ENCODE measurements at regions not wholly inside any gene's neighbourhood (a gene's known extent, or its start where the extent isn't known, plus 50 kb on each side); places are given as distances from the start of the nearest gene placed in this dataset.

DNA sequence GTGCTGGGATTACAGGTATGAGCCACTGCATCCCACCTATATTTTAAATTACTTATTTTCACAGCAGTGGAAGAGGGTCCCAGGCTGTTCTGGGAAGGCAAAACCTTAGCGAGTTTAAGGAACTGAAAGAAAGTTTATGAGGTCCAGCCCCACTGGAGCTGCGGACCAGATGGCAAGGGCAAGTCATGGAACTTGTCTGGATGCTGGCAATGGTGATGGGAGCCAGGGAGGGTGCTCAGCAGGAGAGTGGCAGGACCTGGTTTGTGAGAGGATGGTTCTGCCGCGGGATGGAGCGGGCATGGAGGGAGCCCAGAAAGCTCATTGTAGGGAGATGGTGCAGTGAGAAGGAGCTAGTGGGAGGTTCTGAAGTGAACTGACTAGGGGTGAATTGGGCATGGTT, 50.6 kb upstream of the SLC45A1 start:
- no peak overlapping the region for H3K27ac Mint-ChIP-seq
- ChIA-PET CTCF (no interaction called here), POLR2A (no interaction called here)

DNA sequence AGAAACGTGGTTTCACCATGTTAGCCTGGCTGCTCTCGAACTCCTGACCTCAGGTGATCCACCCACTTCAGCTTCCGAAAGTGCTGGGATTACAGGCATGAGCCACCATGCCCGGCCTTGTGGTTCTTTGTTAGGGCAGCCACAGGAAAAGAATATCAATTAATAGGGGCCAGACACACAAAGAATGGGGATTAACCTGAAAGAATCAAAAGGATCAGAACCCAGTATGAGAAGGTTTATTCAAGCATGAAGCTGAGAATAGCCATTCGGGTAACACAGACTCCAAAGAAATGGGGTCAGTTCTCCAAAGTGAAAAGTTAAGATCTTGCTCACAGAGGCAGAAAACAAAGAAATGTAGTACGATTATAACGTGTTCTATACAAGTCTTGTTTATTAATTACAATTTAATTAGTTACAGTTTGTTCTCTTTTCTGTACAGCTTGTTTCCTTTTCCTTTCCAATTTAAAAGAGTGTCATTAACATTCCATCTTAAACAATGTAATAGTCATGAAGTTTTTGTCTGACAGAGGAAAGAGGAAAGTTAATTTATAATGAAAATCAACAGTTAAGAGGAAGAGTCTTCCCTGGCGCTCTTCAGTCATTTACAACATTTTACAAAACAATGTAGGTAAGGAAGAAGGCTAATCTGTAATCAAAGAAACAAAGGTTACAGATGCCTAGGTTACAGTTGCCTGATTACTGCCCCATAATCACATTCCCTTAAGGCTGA, 51.3 kb upstream of the SLC45A1 start:
- Mint-ChIP-seq H3K9me3 (no peaks in the 10 kb centered on the region), H3K27me3 (peaks cover 8% of the 10 kb centered on the region), H3K36me3 (ENCODE audit: low read depth) (no peaks in the 10 kb centered on the region), H3K4me3 (no peak overlapping the region), H3K27ac (no peak overlapping the region), H3K4me1 (no peaks in the 10 kb centered on the region)
- ChIA-PET CTCF (interaction anchor here (0.6 kb wide), 2 partner anchors 119 to 181 kb away, joined by 3 read pairs; no protein-coding TSS in a partner anchor), POLR2A (no interaction called here)
- DNase-seq: no peak

More for the DNA sequence above, 50.6 kb upstream of the SLC45A1 start:
- H3K36me3 Mint-ChIP-seq (ENCODE audit: low read depth): no peaks in the 10 kb centered on the region
- no peaks in the 10 kb centered on the region for H3K9me3 Mint-ChIP-seq
- peaks cover 8% of the 10 kb centered on the region for H3K27me3 Mint-ChIP-seq
- H3K4me3 Mint-ChIP-seq: no peak overlapping the region
- no peak for DNase-seq
- no peaks in the 10 kb centered on the region for H3K4me1 Mint-ChIP-seq

- Mint-ChIP-seq H3K27me3 (peaks cover 13% of the 10 kb centered on the region), H3K36me3 (ENCODE audit: low read depth) (no peaks in the 10 kb centered on the region), H3K4me1 (no peaks in the 10 kb centered on the region), H3K27ac (no peak overlapping the region), H3K4me3 (no peak overlapping the region), H3K9me3 (no peaks in the 10 kb centered on the region)
- CTCF ChIA-PET: no interaction called here
- no peak for DNase-seq
- POLR2A ChIA-PET: no interaction called here
Measured at GRCh38 chr1:8263791-8264190, 54.1 kb upstream of the SLC45A1 start.

GRCh38 chr1:8261398-8261762, 56.5 kb upstream of the SLC45A1 start:
- ChIA-PET CTCF (no interaction called here), POLR2A (no interaction called here)
- Mint-ChIP-seq H3K27ac (no peak overlapping the region), H3K4me1 (no peaks in the 10 kb centered on the region), H3K36me3 (ENCODE audit: low read depth) (no peaks in the 10 kb centered on the region), H3K27me3 (peaks cover 9% of the 10 kb centered on the region), H3K9me3 (no peaks in the 10 kb centered on the region), H3K4me3 (no peak overlapping the region)
- DNase-seq: no peak

DNA sequence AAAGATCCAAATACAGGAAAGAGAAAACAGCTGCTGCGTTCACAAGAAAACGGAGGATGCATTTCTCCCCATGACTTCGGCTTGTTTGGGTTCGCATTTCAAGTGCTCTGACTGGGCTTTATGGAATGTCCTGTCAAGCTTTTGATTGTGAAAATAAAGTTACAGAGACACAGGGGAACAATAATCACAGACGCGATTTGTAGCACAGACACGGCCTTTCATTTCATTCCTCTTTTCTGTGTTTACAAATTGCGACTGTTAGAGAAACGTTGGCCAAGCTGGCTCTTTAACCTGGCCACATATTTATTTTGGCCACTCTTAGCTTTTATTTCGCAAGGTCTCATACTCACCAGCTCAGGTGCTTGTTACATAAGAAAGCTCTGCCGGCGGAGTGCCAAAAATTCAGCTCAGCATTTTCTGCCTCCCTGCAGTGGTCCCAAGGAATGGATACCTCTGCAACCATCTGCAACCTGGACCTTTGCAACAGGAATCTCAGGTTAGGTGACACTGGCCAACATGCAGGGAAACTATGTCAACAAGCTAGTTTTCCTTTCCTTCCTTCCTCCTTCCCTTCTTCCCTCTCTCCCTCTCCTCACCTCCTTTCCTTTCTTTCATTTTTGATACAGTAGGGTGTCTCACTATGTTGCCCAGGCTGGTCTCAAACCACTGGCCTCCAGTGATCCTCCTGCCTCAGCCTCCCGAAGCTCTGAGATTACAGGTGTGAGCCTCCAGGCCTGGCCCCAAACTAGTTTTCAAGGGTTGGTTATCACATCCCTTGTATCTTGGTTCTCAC, 58.2 kb upstream of the SLC45A1 start:
- POLR2A ChIA-PET: no interaction called here
- Mint-ChIP-seq H3K9me3 (no peaks in the 10 kb centered on the region), H3K4me3 (no peak overlapping the region), H3K27ac (no peak overlapping the region), H3K27me3 (peaks cover 9% of the 10 kb centered on the region), H3K4me1 (no peaks in the 10 kb centered on the region), H3K36me3 (ENCODE audit: low read depth) (no peaks in the 10 kb centered on the region)
- no peak for DNase-seq
- CTCF ChIA-PET: no interaction called here

DNA sequence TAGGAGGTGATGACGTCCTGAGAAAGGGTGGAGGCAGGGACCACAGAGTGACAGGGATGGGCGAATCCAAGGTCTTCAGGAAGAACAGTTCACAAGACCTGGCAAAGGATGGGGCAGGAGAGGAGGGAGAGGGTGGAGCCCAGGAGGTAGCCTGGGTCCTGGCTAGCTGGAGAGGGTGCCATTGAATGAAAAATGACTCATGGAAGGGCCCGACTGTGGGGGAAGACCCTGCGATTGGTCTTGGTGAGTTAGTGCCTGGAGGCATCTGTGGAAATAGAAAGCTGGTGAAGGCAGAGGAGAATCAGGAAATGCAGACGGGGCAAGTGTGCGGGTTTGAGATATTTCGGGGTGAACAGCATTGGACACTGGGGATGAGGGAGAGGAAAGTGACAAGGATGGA, 60.3 kb upstream of the SLC45A1 start:
- CTCF ChIA-PET: no interaction called here
- Mint-ChIP-seq H3K4me3 (no peak overlapping the region), H3K27ac (no peak overlapping the region), H3K9me3 (no peaks in the 10 kb centered on the region), H3K27me3 (peaks cover 9% of the 10 kb centered on the region), H3K36me3 (ENCODE audit: low read depth) (no peaks in the 10 kb centered on the region), H3K4me1 (no peaks in the 10 kb centered on the region)
- DNase-seq: no peak
- POLR2A ChIA-PET: no interaction called here

GRCh38 chr1:8256321-8256720, 61.6 kb upstream of the SLC45A1 start:
- CTCF ChIA-PET: no interaction called here
- Mint-ChIP-seq H3K27ac (no peak overlapping the region), H3K27me3 (peaks cover 8% of the 10 kb centered on the region), H3K4me1 (no peaks in the 10 kb centered on the region), H3K9me3 (no peaks in the 10 kb centered on the region), H3K36me3 (ENCODE audit: low read depth) (no peaks in the 10 kb centered on the region), H3K4me3 (no peak overlapping the region)
- DNase-seq: no peak
- POLR2A ChIA-PET: no interaction called here

GRCh38 chr1:8255712-8256111, 62.2 kb upstream of the SLC45A1 start:
- H3K27ac Mint-ChIP-seq: no peak overlapping the region
- DNase-seq: no peak
- no peaks in the 10 kb centered on the region for H3K9me3 Mint-ChIP-seq
- ChIA-PET CTCF (no interaction called here), POLR2A (no interaction called here)
- no peaks in the 10 kb centered on the region for H3K36me3 Mint-ChIP-seq (ENCODE audit: low read depth)
- H3K4me1 Mint-ChIP-seq: no peaks in the 10 kb centered on the region
- no peak overlapping the region for H3K4me3 Mint-ChIP-seq
- H3K27me3 Mint-ChIP-seq: peaks cover 6% of the 10 kb centered on the region

DNA sequence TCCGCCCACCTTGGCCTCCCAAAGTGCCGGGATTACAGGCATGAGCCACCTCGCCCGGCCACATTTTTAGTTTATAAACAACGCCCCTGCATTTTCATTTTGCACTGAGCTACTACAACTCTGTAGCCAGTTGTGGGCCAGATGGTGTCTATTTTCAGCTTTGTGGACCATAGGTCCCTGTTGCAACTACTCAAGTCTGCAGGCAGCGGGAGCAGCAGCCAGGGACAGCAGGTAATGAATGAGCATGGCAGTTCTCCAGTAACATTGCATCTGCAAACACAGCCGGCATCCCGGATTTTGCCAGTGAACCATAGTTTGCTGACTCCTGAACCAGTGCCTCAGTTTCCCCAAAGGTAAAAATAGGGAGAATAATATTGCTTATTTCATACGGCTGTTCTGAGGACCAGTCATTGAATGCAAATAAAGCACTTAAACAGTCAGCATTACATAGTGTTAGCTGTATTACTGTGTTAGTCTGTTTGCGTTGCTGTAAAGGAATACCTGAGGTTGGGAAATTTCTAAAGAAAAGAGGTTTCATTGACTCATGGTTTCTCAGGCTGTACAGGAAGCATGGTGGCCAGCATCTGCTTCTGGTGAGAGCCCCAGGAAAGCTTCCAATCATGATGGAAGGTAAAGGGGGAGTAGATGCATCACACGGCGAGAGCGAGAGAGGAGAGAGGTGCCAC, 65.5 kb upstream of the SLC45A1 start:
- CTCF ChIA-PET: no interaction called here
- Mint-ChIP-seq H3K27me3 (no peaks in the 10 kb centered on the region), H3K9me3 (no peaks in the 10 kb centered on the region), H3K27ac (no peak overlapping the region), H3K4me1 (peaks cover 5% of the 10 kb centered on the region), H3K36me3 (ENCODE audit: low read depth) (no peaks in the 10 kb centered on the region), H3K4me3 (no peak overlapping the region)
- no peak for DNase-seq
- POLR2A ChIA-PET: no interaction called here

- Mint-ChIP-seq H3K4me1 (peaks cover 5% of the 10 kb centered on the region), H3K36me3 (ENCODE audit: low read depth) (no peaks in the 10 kb centered on the region), H3K9me3 (no peaks in the 10 kb centered on the region), H3K4me3 (no peak overlapping the region), H3K27ac (no peak overlapping the region), H3K27me3 (no peaks in the 10 kb centered on the region)
- no peak for DNase-seq
- CTCF ChIA-PET: no interaction called here
- POLR2A ChIA-PET: no interaction called here
Measured at GRCh38 chr1:8251635-8252034, 66.3 kb upstream of the SLC45A1 start.

DNA sequence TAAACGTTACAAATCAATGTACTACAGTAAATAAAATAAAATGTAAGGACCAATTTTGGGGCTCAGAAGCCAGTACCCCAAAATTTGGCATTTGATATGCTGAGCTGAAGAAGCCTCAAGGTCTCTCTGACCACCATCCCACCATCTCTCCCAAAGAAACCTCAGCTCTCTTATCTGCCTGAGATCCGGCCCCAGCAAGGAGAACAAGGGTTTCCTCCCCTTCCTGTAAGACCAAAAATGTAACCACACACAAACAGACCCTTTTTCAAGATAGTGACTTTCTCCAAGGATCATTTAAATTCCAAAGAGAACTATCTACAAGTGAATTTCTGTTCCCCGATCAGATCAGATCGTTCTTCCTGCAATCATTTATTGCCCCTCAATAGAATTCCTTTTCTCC, 68.1 kb upstream of the SLC45A1 start:
- ChIA-PET POLR2A (no interaction called here), CTCF (no interaction called here)
- no peaks in the 10 kb centered on the region for H3K27me3 Mint-ChIP-seq
- no peak overlapping the region for H3K4me3 Mint-ChIP-seq
- no peaks in the 10 kb centered on the region for H3K9me3 Mint-ChIP-seq
- no peaks in the 10 kb centered on the region for H3K36me3 Mint-ChIP-seq (ENCODE audit: low read depth)
- H3K4me1 Mint-ChIP-seq: peaks cover 5% of the 10 kb centered on the region
- no peak for DNase-seq
- no peak overlapping the region for H3K27ac Mint-ChIP-seq

DNA sequence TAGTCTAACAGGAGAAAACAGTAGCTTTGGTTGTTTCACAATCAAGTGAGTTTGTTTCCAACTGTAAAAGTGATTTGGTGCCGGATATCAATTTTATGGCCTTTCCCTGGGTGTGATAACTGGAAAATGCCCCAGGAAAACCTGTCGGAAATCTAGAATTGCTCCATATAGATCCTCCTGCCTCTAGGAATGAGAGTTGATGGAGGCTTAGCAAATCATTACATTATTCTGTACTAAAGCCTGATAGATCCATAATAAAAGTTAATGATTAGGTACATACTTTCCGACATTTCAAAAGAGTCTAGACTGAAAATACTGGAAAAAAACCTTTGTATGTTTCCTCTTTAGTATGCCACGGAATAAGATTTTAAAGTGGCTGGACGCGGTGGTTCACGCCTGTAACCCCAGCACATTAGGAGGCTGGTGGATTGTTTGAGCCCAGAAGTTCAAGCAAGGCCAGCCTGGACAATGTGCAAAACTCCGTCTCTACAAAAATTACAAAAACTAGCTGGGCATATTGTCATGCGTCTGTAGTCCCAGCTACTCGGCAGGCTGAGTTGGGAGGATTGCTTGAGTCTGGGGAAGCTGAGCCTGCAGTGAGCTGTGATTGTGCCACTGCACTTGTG, 70.0 kb upstream of the SLC45A1 start:
- Mint-ChIP-seq H3K4me1 (peaks cover 5% of the 10 kb centered on the region), H3K4me3 (no peak overlapping the region), H3K27me3 (no peaks in the 10 kb centered on the region), H3K9me3 (no peaks in the 10 kb centered on the region), H3K27ac (no peak overlapping the region), H3K36me3 (ENCODE audit: low read depth) (no peaks in the 10 kb centered on the region)
- DNase-seq: no peak
- POLR2A ChIA-PET: no interaction called here
- CTCF ChIA-PET: interaction anchor here (0.7 kb wide), 2 partner anchors 195 to 459 kb away, joined by 3 to 4 read pairs; no protein-coding TSS in a partner anchor

- Mint-ChIP-seq H3K4me1 (peaks cover 4% of the 10 kb centered on the region), H3K36me3 (ENCODE audit: low read depth) (no peaks in the 10 kb centered on the region), H3K9me3 (no peaks in the 10 kb centered on the region), H3K27ac (no peak overlapping the region), H3K4me3 (no peak overlapping the region), H3K27me3 (peaks cover 2% of the 10 kb centered on the region)
- DNase-seq: no peak
- ChIA-PET CTCF (no interaction called here), POLR2A (no interaction called here)
Measured at GRCh38 chr1:8244304-8244703, 73.6 kb upstream of the SLC45A1 start.
